GM12872 (cell line): ENCODE measurements at regions not wholly inside any gene's neighbourhood (a gene's known extent, or its start where the extent isn't known, plus 50 kb on each side); places are given as distances from the start of the nearest gene placed in this dataset.

Source experiments
- CTCF ChIP-seq: IDR thresholded peaks from 3 replicates; pipeline ENCODE4 v1.5.1; 2011; ENCODE audit warnings: low read depth, mild to moderate bottlenecking, low read length, moderate library complexity; ENCODE audit not compliant: insufficient read depth

- TF ChIP-seq CTCF: no peak
These were observed 91.8 kb upstream of the SERBP1 start for GRCh38 chr1:67522001-67522441.

- no peak for TF ChIP-seq CTCF
These were observed 92.6 kb upstream of the SERBP1 start for GRCh38 chr1:67522793-67523192.

GRCh38 chr1:67524143-67525052 is 94.2 kb upstream of the SERBP1 start:
- TF ChIP-seq CTCF: 0 out of 3 replicates have a peak, but pooled peaks have one; percentile 19

- no peak for TF ChIP-seq CTCF
These were observed 95.0 kb upstream of the SERBP1 start for GRCh38 chr1:67525053-67525760.

GRCh38 chr1:67528141-67528540 is 97.9 kb upstream of the SERBP1 start:
- no peak for TF ChIP-seq CTCF

GRCh38 chr1:67530071-67530470 is 99.9 kb upstream of the SERBP1 start:
- TF ChIP-seq CTCF: no peak

- peak; percentile 65 for TF ChIP-seq CTCF
These were observed 102.4 kb upstream of the SERBP1 start for GRCh38 chr1:67532452-67533216.
